ENCODE measurements at regions not wholly inside any gene's neighbourhood (a gene's known extent, or its start where the extent isn't known, plus 50 kb on each side); places are given as distances from the start of the nearest gene placed in this dataset.

DNA sequence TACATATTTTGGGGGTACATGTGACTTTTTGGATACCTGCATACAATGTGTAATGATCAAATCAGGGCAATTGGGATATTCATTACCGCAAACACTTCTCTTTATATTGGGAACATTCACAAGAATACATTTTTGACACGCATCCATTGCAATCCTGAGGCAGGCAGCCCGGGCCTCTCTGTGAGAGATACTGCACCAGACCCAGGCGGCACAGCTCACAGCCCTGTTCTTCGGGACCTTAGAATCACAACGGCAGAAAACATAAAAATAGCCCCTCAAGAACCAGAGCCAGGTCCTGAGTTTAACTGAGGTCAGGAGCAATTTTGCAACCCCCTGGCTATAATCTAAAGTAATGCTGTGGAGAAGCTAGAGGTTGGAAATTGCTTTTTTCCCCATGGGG is 90.8 kb upstream of the PGBD5 start:
- no peaks in the 10 kb centered on the region for H4K20me1 ChIP-seq (ENCODE audit: insufficient read depth, low read length)
- no peak overlapping the region for H2BK5ac ChIP-seq (ENCODE audit: low read depth, low read length, poor library complexity, severe bottlenecking)
- H3K36me3 ChIP-seq (ENCODE audit: control insufficient read depth, insufficient read depth, low read length) = no peaks in the 10 kb centered on the region
- no peak overlapping the region for H4K8ac ChIP-seq (ENCODE audit: low read depth in 2 of 2, low read length in 2 of 2)
- H4K91ac ChIP-seq (ENCODE audit: insufficient read depth, low read depth, low read length) = no peak overlapping the region
- H2BK15ac ChIP-seq (ENCODE audit: low read depth, low read length) = no peak overlapping the region
- WGBS, 2 experiments (ENCODE audit: extremely low coverage in 2 of 2, insufficient read length in 1 of 2) = no CpG with 5 or more reads among the region's 6 CpGs
- no peak overlapping the region for H2BK120ac ChIP-seq (ENCODE audit: low read depth, low read length)
- H3K9me1 ChIP-seq (ENCODE audit: insufficient read depth, low read length) = no peaks in the 10 kb centered on the region
- H2AFZ ChIP-seq (replicated peaks; ENCODE audit: low read length, poor library complexity) = no peak overlapping the region
- intact Hi-C loops (cut with micrococcal nuclease) (no loop called here), dilution Hi-C loops (cut with HindIII; ENCODE audit: low sequenced_read_pairs, unreplicated experiment) (no loop called here), in situ Hi-C loops (cut with MboI; ENCODE audit: low sequenced_read_pairs) (no loop called here)
- no peak overlapping the region for H3K9ac ChIP-seq (ENCODE audit: low read depth, low read length)
- BruUV-seq (replicated peaks) = no TSS peak
- no peak overlapping the region for H3K23ac ChIP-seq (ENCODE audit: low read depth, low read length)
- H3K27ac ChIP-seq (ENCODE audit: insufficient read depth, low read length) = no peak overlapping the region
- H3K27me3 ChIP-seq (ENCODE audit: control insufficient read depth, insufficient read depth, low read length) = no peaks in the 10 kb centered on the region; the same call in 1 of the 2 replicates
- DNase-seq (no peak), ATAC-seq (ENCODE audit: low read depth) (no peak)
- TF ChIP-seq MXI1 (IDR thresholded peaks at IDR 0.05; ENCODE audit: borderline replicate concordance, low read depth, low read length) = no peak
- no peak for TF ChIP-seq RAD21 (IDR thresholded peaks at IDR 0.05; ENCODE audit: low read length)
- no peak for TF ChIP-seq BHLHE40 (IDR thresholded peaks at IDR 0.05; ENCODE audit: low read depth, low read length)
- TF ChIP-seq NFE2L2 (IDR thresholded peaks at IDR 0.05; ENCODE audit: low read depth, low read length) = no peak
- TF ChIP-seq MAZ (IDR thresholded peaks at IDR 0.05; ENCODE audit: borderline replicate concordance, low read depth, low read length) = no peak
- TF ChIP-seq MAFK (IDR thresholded peaks at IDR 0.05; ENCODE audit: low read depth, low read length) = no peak
- TF ChIP-seq FOS (IDR thresholded peaks at IDR 0.05; ENCODE audit: low read depth, low read length) = no peak
- no peak for TF ChIP-seq CHD1 (IDR thresholded peaks at IDR 0.05; ENCODE audit: low read depth, low read length)
- no peak for TF ChIP-seq SMC3 (IDR thresholded peaks at IDR 0.05; ENCODE audit: low read depth, low read length)
- no peak for TF ChIP-seq RFX5 (IDR thresholded peaks at IDR 0.05; ENCODE audit: low read depth, low read length)
- no peak for TF ChIP-seq POLR2A (IDR thresholded peaks at IDR 0.05; ENCODE audit: low read depth, low read length)
- TF ChIP-seq, protein P1, sequence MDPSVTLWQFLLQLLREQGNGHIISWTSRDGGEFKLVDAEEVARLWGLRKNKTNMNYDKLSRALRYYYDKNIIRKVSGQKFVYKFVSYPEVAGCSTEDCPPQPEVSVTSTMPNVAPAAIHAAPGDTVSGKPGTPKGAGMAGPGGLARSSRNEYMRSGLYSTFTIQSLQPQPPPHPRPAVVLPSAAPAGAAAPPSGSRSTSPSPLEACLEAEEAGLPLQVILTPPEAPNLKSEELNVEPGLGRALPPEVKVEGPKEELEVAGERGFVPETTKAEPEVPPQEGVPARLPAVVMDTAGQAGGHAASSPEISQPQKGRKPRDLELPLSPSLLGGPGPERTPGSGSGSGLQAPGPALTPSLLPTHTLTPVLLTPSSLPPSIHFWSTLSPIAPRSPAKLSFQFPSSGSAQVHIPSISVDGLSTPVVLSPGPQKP (IDR thresholded peaks at IDR 0.05; ENCODE audit: borderline replicate concordance, low read depth, low read length) = no peak
- no peak for TF ChIP-seq CTCF (conservative IDR thresholded peaks at IDR 0.05; ENCODE audit: low read depth, low read length)
- TF ChIP-seq CEBPB (IDR thresholded peaks at IDR 0.05; ENCODE audit: low read depth, low read length) = no peak
- no peak for TF ChIP-seq RCOR1 (IDR thresholded peaks at IDR 0.05; ENCODE audit: insufficient replicate concordance, low read length)
- no peak for TF ChIP-seq USF2 (IDR thresholded peaks at IDR 0.05; ENCODE audit: low read depth, low read length)
- ChIA-PET CTCF (no interaction called here), POLR2A (ENCODE audit: unreplicated experiment) (no interaction called here)
- H3K4me1 ChIP-seq (ENCODE audit: control insufficient read depth, insufficient read depth, low read length) = no peaks in the 10 kb centered on the region
- H3K79me1 ChIP-seq (ENCODE audit: low read depth in 1 of 2, low read length in 2 of 2) = no peaks in the 10 kb centered on the region
- H3K4me3 ChIP-seq (ENCODE audit: insufficient read depth, low read depth, low read length) = no peak overlapping the region
- no peak overlapping the region for H2BK20ac ChIP-seq (ENCODE audit: low read depth, low read length)
- no peak overlapping the region for H3K4ac ChIP-seq (ENCODE audit: low read depth, low read length)
- H3K56ac ChIP-seq (ENCODE audit: extremely low read depth, insufficient read depth, low read length) = no peak overlapping the region
- H4K5ac ChIP-seq (ENCODE audit: low read depth, low read length) = no peak overlapping the region
- H3K9me3 ChIP-seq (ENCODE audit: control insufficient read depth, insufficient read depth, low read length) = peaks cover 5% of the 10 kb centered on the region; the same call in 1 of the 2 replicates
- no peak overlapping the region for H3K4me2 ChIP-seq (ENCODE audit: low read depth, low read length)
- no peak overlapping the region for H2AK5ac ChIP-seq (ENCODE audit: low read depth, low read length)
- H3K14ac ChIP-seq (replicated peaks; ENCODE audit: low read depth, low read length) = no peak overlapping the region
- no peak overlapping the region for H2AK9ac ChIP-seq (replicated peaks; ENCODE audit: low read depth, low read length, poor library complexity)
- no peak overlapping the region for H3K18ac ChIP-seq (ENCODE audit: low read depth, low read length)
